Endothelial cell of umbilical vein (primary cell): ENCODE measurements at regions not wholly inside any gene's neighbourhood (a gene's known extent, or its start where the extent isn't known, plus 50 kb on each side); places are given as distances from the start of the nearest gene placed in this dataset.

ENCODE experiments used
- EZH2 ChIP-seq: IDR thresholded peaks from 2 replicates; pipeline ENCODE4 v1.6.1; 2012; ENCODE audit warnings: borderline replicate concordance, low read depth, mild to moderate bottlenecking, moderate library complexity, low read length, inconsistent platforms; ENCODE audit not compliant: severe bottlenecking
- FOS ChIP-seq: IDR thresholded peaks from 2 replicates; pipeline ENCODE4 v1.6.1; 2011; ENCODE audit warnings: mild to moderate bottlenecking, low read length, moderate library complexity, borderline replicate concordance; ENCODE audit not compliant: insufficient read depth
- MAX ChIP-seq: IDR thresholded peaks from 2 replicates; pipeline ENCODE4 v1.6.1; 2011; ENCODE audit not compliant: insufficient read depth, insufficient read length
- POLR2A ChIP-seq: IDR thresholded peaks from 2 replicates; pipeline ENCODE4 v1.6.1; 2012; ENCODE audit warnings: low read depth, mild to moderate bottlenecking, control low read depth, low read length
- POLR2AphosphoS5 ChIP-seq: IDR thresholded peaks from 2 replicates; pipeline ENCODE4 v1.6.1; 2012; ENCODE audit warnings: low read depth, mild to moderate bottlenecking, control low read depth, low read length, moderate library complexity; ENCODE audit not compliant: insufficient read depth
- TF ChIP-seq, protein P1 (sequence below), 2 donors: IDR thresholded peaks; 1 replicate in 1 of 2; 2 replicates in 1 of 2; pipeline ENCODE4 v1.5.1; 2011; ENCODE audit warnings: low read length in 2 of 2, mild to moderate bottlenecking in 2 of 2, moderate library complexity in 2 of 2, control low read depth in 1 of 2, inconsistent platforms in 1 of 2, low read depth in 1 of 2; ENCODE audit not compliant: insufficient read depth in 1 of 2; ENCODE audit errors: extremely low read depth in 1 of 2

GRCh38 chr2:145615626-145616025 is 1095.7 kb upstream of the ZEB2 start:
- TF ChIP-seq MAX = no peak
- TF ChIP-seq, protein P1, sequence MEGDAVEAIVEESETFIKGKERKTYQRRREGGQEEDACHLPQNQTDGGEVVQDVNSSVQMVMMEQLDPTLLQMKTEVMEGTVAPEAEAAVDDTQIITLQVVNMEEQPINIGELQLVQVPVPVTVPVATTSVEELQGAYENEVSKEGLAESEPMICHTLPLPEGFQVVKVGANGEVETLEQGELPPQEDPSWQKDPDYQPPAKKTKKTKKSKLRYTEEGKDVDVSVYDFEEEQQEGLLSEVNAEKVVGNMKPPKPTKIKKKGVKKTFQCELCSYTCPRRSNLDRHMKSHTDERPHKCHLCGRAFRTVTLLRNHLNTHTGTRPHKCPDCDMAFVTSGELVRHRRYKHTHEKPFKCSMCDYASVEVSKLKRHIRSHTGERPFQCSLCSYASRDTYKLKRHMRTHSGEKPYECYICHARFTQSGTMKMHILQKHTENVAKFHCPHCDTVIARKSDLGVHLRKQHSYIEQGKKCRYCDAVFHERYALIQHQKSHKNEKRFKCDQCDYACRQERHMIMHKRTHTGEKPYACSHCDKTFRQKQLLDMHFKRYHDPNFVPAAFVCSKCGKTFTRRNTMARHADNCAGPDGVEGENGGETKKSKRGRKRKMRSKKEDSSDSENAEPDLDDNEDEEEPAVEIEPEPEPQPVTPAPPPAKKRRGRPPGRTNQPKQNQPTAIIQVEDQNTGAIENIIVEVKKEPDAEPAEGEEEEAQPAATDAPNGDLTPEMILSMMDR (IDR thresholded peaks at IDR 0.05; ENCODE audit: extremely low read depth in 1 of 2, insufficient read depth in 1 of 2, low read depth in 1 of 2, low read length in 2 of 2) = no peak
- TF ChIP-seq POLR2A = no peak
- no peak for TF ChIP-seq POLR2AphosphoS5
- TF ChIP-seq EZH2 = no peak
- TF ChIP-seq FOS = no peak
